ENCODE measurements at regions not wholly inside any gene's neighbourhood (a gene's known extent, or its start where the extent isn't known, plus 50 kb on each side); places are given as distances from the start of the nearest gene placed in this dataset.

DNA sequence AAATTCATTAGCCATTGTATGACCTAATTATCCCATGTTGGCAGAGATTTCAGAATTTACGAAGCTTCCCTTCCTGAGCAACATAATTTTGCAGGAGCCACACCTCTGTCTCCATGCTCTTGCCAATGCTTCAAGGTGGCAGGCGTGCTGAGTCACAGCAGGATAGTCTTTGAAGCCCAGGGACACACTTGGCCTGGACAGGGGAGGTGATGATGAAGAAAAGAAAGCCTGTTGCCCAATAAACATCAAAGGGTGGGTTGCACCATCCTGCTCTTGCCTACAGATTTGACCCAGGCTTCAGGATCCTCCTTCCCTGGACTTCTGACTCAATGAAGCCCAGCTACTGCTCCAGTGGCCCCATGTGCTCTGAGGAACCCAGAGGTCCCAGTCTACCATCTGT is 117.1 kb downstream of the MINAR1 start:
- TF ChIP-seq, protein P1, sequence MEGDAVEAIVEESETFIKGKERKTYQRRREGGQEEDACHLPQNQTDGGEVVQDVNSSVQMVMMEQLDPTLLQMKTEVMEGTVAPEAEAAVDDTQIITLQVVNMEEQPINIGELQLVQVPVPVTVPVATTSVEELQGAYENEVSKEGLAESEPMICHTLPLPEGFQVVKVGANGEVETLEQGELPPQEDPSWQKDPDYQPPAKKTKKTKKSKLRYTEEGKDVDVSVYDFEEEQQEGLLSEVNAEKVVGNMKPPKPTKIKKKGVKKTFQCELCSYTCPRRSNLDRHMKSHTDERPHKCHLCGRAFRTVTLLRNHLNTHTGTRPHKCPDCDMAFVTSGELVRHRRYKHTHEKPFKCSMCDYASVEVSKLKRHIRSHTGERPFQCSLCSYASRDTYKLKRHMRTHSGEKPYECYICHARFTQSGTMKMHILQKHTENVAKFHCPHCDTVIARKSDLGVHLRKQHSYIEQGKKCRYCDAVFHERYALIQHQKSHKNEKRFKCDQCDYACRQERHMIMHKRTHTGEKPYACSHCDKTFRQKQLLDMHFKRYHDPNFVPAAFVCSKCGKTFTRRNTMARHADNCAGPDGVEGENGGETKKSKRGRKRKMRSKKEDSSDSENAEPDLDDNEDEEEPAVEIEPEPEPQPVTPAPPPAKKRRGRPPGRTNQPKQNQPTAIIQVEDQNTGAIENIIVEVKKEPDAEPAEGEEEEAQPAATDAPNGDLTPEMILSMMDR (conservative IDR thresholded peaks at IDR 0.05; ENCODE audit: low read depth, low read length): no peak
- no peak for TF ChIP-seq EZH2 (IDR thresholded peaks at IDR 0.05; ENCODE audit: low read length, unreplicated experiment)

Data from PC-3 (cell line).